DND-41 (cell line): ENCODE measurements at regions not wholly inside any gene's neighbourhood (a gene's known extent, or its start where the extent isn't known, plus 50 kb on each side); places are given as distances from the start of the nearest gene placed in this dataset.

Source experiments
- CTCF ChIP-seq: IDR thresholded peaks from 2 replicates; pipeline ENCODE4 v1.5.1; 2012; ENCODE audit warnings: borderline replicate concordance, low read length, moderate library complexity, mild to moderate bottlenecking; ENCODE audit not compliant: poor library complexity, severe bottlenecking; ENCODE audit errors: extremely low read depth
- EZH2 ChIP-seq: IDR thresholded peaks from 3 replicates; pipeline ENCODE4 v1.6.1; 2012; ENCODE audit warnings: borderline replicate concordance, low read depth, mild to moderate bottlenecking, moderate library complexity, low read length, inconsistent platforms; ENCODE audit not compliant: severe bottlenecking

GRCh38 chr1:39128959-39129358 lies 75.5 kb upstream of the MACF1 start:
- TF ChIP-seq EZH2 (no peak), CTCF (no peak)
